WTC11 (cell line): ENCODE measurements at regions not wholly inside any gene's neighbourhood (a gene's known extent, or its start where the extent isn't known, plus 50 kb on each side); places are given as distances from the start of the nearest gene placed in this dataset.

ENCODE experiments used
- CREB1 ChIP-seq: sonication (generic); formaldehyde crosslinking; IDR thresholded peaks from 2 replicates; pipeline ENCODE4 v1.8.0; 2023; ENCODE audit warnings: mild to moderate bottlenecking, missing genetic modification reagents
- ELF4 ChIP-seq: sonication (generic); formaldehyde crosslinking; IDR thresholded peaks from 2 replicates; pipeline ENCODE4 v1.8.1; 2022; ENCODE audit warnings: low read depth, mild to moderate bottlenecking, moderate library complexity, missing genetic modification reagents
- JUN ChIP-seq: sonication (generic); formaldehyde crosslinking; IDR thresholded peaks from 2 replicates; pipeline ENCODE4 v1.8.0; 2023; ENCODE audit warnings: mild to moderate bottlenecking, missing genetic modification reagents
- NFYB ChIP-seq: sonication (generic); formaldehyde crosslinking; conservative IDR thresholded peaks from 2 replicates; pipeline ENCODE4 v1.8.0; 2022; ENCODE audit warnings: low read depth, missing genetic modification reagents
- NR2C2 ChIP-seq: sonication (generic); formaldehyde crosslinking; IDR thresholded peaks from 2 replicates; pipeline ENCODE4 v1.8.0; 2022; ENCODE audit warnings: mild to moderate bottlenecking, missing genetic modification reagents
- TF ChIP-seq, protein P1 (sequence below): fragments of 200-600 bp; IDR thresholded peaks from 2 replicates; pipeline ENCODE4 v1.8.0; 2022; ENCODE audit warnings: antibody characterized with exemption
- TF ChIP-seq, protein P2 (sequence below): sonication (generic); formaldehyde crosslinking; IDR thresholded peaks from 2 replicates; pipeline ENCODE4 v1.8.0; 2022; ENCODE audit warnings: mild to moderate bottlenecking, missing genetic modification reagents
- TF ChIP-seq, protein P3 (sequence below): fragments of 250-450 bp; sonication (Bioruptor Pico); IDR thresholded peaks from 2 replicates; pipeline ENCODE4 v1.9.0; 2021; ENCODE audit warnings: mild to moderate bottlenecking, borderline replicate concordance
- TF ChIP-seq, protein P4 (sequence below): sonication (generic); formaldehyde crosslinking; IDR thresholded peaks from 2 replicates; pipeline ENCODE4 v1.8.0; 2022; ENCODE audit warnings: mild to moderate bottlenecking, missing genetic modification reagents
- TF ChIP-seq, protein P5 (sequence below): sonication (generic); formaldehyde crosslinking; IDR thresholded peaks from 2 replicates; pipeline ENCODE4 v1.8.1; 2022; ENCODE audit warnings: mild to moderate bottlenecking, moderate library complexity, missing genetic modification reagents
- TF ChIP-seq, protein P6 (sequence below): sonication (generic); formaldehyde crosslinking; conservative IDR thresholded peaks from 2 replicates; pipeline ENCODE4 v1.8.1; 2022; ENCODE audit warnings: mild to moderate bottlenecking, missing genetic modification reagents
- TF ChIP-seq, protein P7 (sequence below): sonication (generic); formaldehyde crosslinking; IDR thresholded peaks from 2 replicates; pipeline ENCODE4 v1.8.0; 2022; ENCODE audit warnings: mild to moderate bottlenecking, missing genetic modification reagents

DNA sequence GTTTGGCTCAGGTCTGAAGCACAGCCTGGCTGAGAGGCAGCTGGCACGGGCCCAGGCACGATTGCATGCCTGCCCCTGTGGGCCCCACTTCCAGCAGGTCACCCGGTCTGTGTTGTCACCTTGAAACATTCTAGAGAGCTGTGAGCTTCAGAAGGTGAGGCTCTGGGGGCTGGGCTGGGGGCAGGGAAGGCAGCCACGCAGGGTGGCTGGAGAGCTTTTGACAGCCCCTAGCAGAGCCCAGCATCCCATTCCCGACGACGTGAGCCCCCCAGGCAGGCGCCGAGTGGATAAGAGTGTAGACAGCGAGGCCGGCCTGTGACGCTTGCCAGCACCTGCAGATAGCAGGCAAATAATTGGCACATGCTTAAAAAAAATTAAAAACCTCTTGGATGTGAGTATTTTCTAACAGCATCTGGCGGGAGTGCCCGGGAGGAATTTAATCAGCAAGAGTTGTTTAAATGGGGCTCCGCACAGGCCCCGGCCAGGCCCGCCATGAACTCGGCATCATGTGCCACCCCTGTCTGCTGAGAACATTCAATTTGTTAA lies 212.0 kb upstream of the TBX20 start:
- TF ChIP-seq, protein P1, sequence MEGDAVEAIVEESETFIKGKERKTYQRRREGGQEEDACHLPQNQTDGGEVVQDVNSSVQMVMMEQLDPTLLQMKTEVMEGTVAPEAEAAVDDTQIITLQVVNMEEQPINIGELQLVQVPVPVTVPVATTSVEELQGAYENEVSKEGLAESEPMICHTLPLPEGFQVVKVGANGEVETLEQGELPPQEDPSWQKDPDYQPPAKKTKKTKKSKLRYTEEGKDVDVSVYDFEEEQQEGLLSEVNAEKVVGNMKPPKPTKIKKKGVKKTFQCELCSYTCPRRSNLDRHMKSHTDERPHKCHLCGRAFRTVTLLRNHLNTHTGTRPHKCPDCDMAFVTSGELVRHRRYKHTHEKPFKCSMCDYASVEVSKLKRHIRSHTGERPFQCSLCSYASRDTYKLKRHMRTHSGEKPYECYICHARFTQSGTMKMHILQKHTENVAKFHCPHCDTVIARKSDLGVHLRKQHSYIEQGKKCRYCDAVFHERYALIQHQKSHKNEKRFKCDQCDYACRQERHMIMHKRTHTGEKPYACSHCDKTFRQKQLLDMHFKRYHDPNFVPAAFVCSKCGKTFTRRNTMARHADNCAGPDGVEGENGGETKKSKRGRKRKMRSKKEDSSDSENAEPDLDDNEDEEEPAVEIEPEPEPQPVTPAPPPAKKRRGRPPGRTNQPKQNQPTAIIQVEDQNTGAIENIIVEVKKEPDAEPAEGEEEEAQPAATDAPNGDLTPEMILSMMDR = no peak
- TF ChIP-seq, protein P2, sequence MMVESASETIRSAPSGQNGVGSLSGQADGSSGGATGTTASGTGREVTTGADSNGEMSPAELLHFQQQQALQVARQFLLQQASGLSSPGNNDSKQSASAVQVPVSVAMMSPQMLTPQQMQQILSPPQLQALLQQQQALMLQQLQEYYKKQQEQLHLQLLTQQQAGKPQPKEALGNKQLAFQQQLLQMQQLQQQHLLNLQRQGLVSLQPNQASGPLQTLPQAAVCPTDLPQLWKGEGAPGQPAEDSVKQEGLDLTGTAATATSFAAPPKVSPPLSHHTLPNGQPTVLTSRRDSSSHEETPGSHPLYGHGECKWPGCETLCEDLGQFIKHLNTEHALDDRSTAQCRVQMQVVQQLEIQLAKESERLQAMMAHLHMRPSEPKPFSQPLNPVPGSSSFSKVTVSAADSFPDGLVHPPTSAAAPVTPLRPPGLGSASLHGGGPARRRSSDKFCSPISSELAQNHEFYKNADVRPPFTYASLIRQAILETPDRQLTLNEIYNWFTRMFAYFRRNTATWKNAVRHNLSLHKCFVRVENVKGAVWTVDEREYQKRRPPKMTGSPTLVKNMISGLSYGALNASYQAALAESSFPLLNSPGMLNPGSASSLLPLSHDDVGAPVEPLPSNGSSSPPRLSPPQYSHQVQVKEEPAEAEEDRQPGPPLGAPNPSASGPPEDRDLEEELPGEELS (CRISPR knock-in tag) = no peak
- TF ChIP-seq CREB1 (CRISPR knock-in tag) = no peak
- no peak for TF ChIP-seq NR2C2 (CRISPR knock-in tag)
- no peak for TF ChIP-seq ELF4
- TF ChIP-seq, protein P3, sequence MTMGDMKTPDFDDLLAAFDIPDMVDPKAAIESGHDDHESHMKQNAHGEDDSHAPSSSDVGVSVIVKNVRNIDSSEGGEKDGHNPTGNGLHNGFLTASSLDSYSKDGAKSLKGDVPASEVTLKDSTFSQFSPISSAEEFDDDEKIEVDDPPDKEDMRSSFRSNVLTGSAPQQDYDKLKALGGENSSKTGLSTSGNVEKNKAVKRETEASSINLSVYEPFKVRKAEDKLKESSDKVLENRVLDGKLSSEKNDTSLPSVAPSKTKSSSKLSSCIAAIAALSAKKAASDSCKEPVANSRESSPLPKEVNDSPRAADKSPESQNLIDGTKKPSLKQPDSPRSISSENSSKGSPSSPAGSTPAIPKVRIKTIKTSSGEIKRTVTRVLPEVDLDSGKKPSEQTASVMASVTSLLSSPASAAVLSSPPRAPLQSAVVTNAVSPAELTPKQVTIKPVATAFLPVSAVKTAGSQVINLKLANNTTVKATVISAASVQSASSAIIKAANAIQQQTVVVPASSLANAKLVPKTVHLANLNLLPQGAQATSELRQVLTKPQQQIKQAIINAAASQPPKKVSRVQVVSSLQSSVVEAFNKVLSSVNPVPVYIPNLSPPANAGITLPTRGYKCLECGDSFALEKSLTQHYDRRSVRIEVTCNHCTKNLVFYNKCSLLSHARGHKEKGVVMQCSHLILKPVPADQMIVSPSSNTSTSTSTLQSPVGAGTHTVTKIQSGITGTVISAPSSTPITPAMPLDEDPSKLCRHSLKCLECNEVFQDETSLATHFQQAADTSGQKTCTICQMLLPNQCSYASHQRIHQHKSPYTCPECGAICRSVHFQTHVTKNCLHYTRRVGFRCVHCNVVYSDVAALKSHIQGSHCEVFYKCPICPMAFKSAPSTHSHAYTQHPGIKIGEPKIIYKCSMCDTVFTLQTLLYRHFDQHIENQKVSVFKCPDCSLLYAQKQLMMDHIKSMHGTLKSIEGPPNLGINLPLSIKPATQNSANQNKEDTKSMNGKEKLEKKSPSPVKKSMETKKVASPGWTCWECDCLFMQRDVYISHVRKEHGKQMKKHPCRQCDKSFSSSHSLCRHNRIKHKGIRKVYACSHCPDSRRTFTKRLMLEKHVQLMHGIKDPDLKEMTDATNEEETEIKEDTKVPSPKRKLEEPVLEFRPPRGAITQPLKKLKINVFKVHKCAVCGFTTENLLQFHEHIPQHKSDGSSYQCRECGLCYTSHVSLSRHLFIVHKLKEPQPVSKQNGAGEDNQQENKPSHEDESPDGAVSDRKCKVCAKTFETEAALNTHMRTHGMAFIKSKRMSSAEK (CRISPR knock-in tag) = no peak
- TF ChIP-seq, protein P4, sequence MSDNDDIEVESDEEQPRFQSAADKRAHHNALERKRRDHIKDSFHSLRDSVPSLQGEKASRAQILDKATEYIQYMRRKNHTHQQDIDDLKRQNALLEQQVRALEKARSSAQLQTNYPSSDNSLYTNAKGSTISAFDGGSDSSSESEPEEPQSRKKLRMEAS (CRISPR knock-in tag) = no peak
- no peak for TF ChIP-seq NFYB (CRISPR knock-in tag)
- TF ChIP-seq JUN (CRISPR knock-in tag) = no peak
- TF ChIP-seq, protein P5, sequence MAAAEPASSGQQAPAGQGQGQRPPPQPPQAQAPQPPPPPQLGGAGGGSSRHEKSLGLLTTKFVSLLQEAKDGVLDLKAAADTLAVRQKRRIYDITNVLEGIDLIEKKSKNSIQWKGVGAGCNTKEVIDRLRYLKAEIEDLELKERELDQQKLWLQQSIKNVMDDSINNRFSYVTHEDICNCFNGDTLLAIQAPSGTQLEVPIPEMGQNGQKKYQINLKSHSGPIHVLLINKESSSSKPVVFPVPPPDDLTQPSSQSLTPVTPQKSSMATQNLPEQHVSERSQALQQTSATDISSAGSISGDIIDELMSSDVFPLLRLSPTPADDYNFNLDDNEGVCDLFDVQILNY = no peak
- TF ChIP-seq, protein P6, sequence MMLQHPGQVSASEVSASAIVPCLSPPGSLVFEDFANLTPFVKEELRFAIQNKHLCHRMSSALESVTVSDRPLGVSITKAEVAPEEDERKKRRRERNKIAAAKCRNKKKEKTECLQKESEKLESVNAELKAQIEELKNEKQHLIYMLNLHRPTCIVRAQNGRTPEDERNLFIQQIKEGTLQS (CRISPR knock-in tag) = no peak
- TF ChIP-seq, protein P7, sequence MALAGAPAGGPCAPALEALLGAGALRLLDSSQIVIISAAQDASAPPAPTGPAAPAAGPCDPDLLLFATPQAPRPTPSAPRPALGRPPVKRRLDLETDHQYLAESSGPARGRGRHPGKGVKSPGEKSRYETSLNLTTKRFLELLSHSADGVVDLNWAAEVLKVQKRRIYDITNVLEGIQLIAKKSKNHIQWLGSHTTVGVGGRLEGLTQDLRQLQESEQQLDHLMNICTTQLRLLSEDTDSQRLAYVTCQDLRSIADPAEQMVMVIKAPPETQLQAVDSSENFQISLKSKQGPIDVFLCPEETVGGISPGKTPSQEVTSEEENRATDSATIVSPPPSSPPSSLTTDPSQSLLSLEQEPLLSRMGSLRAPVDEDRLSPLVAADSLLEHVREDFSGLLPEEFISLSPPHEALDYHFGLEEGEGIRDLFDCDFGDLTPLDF (CRISPR knock-in tag) = no peak
